HL-60 (cell line): ENCODE measurements at regions not wholly inside any gene's neighbourhood (a gene's known extent, or its start where the extent isn't known, plus 50 kb on each side); places are given as distances from the start of the nearest gene placed in this dataset.

Source experiments
- DNase-seq, 2 experiments: peaks; one replicate each; pipeline ENCODE4 v3.0.0-alpha.2; 2010 to 2020; ENCODE audit warnings: low read depth in 1 of 2, low spot score in 1 of 2
- H3K27ac ChIP-seq: fragments of 250-450 bp; sonication (Bioruptor Pico); replicated peaks from 2 replicates; pipeline ENCODE4 v1.5.1; 2020; ENCODE audit warnings: mild to moderate bottlenecking, moderate library complexity
- H3K27me3 ChIP-seq: fragments of 250-450 bp; sonication (Bioruptor Pico); 2 replicates; pipeline ENCODE4 v1.5.1; 2021; ENCODE audit warnings: mild to moderate bottlenecking, moderate library complexity; ENCODE audit not compliant: insufficient read depth, poor library complexity, severe bottlenecking
- H3K4me3 ChIP-seq: replicated peaks from 2 replicates; pipeline ENCODE4 v1.5.1; 2011; ENCODE audit warnings: mild to moderate bottlenecking, control low read depth, low read length; ENCODE audit not compliant: insufficient read depth
- GABPA ChIP-seq: IDR thresholded peaks from 2 replicates; pipeline ENCODE4 v1.6.1; 2012; ENCODE audit warnings: low read depth
- POLR2AphosphoS5 ChIP-seq: IDR thresholded peaks from 2 replicates; pipeline ENCODE4 v1.6.1; 2012; ENCODE audit warnings: low read depth
- SPI1 ChIP-seq: IDR thresholded peaks from 2 replicates; pipeline ENCODE4 v1.6.1; 2012; ENCODE audit warnings: low read depth, mild to moderate bottlenecking, borderline replicate concordance
- TF ChIP-seq, protein P1 (sequence below): IDR thresholded peaks from 2 replicates; pipeline ENCODE4 v1.6.1; 2012; ENCODE audit warnings: low read depth; ENCODE audit not compliant: insufficient replicate concordance
- TF ChIP-seq, protein P2 (sequence below): IDR thresholded peaks from one replicate; pipeline ENCODE4 v1.5.1; 2011; ENCODE audit warnings: low read length, control low read depth, inconsistent platforms; ENCODE audit not compliant: insufficient read depth

DNA sequence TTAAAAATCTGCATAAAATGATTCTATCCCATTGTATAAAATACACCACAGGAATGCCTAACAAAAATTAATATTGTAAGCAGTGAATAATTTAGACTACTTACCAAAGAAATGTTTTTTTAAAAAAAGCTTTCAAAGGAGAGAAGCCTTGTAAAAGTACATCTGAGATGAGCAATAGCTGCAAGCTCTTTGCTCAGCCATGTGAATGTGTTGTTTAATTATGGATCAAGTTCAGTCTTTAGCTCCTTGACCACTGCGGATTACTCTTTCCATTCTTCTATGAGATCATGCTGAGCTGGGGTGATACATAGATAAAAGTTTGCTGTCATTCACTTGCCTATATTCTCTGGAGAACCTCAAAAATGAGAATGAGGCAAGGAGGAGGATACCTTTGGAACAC is 782.4 kb upstream of the ZNF608 start:
- Histone ChIP-seq H3K27me3 (no peaks in the 10 kb centered on the region), H3K4me3 (no peak overlapping the region), H3K27ac (no peak overlapping the region)
- TF ChIP-seq POLR2AphosphoS5 (no peak), GABPA (no peak)
- TF ChIP-seq, protein P1, sequence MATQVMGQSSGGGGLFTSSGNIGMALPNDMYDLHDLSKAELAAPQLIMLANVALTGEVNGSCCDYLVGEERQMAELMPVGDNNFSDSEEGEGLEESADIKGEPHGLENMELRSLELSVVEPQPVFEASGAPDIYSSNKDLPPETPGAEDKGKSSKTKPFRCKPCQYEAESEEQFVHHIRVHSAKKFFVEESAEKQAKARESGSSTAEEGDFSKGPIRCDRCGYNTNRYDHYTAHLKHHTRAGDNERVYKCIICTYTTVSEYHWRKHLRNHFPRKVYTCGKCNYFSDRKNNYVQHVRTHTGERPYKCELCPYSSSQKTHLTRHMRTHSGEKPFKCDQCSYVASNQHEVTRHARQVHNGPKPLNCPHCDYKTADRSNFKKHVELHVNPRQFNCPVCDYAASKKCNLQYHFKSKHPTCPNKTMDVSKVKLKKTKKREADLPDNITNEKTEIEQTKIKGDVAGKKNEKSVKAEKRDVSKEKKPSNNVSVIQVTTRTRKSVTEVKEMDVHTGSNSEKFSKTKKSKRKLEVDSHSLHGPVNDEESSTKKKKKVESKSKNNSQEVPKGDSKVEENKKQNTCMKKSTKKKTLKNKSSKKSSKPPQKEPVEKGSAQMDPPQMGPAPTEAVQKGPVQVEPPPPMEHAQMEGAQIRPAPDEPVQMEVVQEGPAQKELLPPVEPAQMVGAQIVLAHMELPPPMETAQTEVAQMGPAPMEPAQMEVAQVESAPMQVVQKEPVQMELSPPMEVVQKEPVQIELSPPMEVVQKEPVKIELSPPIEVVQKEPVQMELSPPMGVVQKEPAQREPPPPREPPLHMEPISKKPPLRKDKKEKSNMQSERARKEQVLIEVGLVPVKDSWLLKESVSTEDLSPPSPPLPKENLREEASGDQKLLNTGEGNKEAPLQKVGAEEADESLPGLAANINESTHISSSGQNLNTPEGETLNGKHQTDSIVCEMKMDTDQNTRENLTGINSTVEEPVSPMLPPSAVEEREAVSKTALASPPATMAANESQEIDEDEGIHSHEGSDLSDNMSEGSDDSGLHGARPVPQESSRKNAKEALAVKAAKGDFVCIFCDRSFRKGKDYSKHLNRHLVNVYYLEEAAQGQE, result no peak
- TF ChIP-seq, protein P2, sequence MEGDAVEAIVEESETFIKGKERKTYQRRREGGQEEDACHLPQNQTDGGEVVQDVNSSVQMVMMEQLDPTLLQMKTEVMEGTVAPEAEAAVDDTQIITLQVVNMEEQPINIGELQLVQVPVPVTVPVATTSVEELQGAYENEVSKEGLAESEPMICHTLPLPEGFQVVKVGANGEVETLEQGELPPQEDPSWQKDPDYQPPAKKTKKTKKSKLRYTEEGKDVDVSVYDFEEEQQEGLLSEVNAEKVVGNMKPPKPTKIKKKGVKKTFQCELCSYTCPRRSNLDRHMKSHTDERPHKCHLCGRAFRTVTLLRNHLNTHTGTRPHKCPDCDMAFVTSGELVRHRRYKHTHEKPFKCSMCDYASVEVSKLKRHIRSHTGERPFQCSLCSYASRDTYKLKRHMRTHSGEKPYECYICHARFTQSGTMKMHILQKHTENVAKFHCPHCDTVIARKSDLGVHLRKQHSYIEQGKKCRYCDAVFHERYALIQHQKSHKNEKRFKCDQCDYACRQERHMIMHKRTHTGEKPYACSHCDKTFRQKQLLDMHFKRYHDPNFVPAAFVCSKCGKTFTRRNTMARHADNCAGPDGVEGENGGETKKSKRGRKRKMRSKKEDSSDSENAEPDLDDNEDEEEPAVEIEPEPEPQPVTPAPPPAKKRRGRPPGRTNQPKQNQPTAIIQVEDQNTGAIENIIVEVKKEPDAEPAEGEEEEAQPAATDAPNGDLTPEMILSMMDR, result no peak
- no peak for DNase-seq

DNA sequence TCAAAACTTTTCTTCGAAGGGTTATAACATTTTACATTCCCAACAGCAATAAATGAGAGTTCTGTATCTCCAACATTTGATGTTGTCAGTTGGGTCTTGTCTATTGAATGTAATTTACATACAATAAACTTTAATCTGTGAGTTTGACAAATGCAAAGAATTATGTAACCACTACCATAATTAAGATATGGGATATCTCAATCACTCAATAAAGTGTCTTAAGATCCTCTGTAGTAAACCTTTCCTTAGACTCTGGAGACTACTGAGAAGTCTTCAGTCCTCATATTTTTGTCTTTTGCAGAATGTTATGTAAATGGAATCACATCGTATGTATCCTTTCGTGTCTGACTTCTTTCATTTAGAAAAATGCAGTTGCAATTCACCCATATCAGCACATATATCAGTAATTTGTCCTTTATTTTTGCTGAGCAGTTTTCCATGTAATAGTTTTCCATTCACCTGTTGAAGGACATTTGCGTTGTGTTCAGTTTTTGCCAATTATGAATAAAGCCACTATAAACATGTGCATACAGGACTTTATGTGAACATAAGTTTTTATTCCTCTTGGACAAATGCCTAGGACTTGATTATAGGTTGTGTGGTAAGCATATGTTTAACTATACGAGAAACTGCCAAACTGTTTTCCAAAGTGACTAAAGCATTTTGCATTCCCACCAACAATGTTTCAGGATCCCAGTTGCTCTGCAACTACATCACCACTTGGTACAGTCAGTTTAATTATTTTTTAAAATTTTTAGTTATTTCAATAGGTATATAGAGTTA is 784.6 kb upstream of the ZNF608 start:
- Histone ChIP-seq H3K4me3 (no peak overlapping the region), H3K27ac (no peak overlapping the region), H3K27me3 (no peaks in the 10 kb centered on the region)
- DNase-seq, result no peak
- TF ChIP-seq SPI1, result no peak

DNA sequence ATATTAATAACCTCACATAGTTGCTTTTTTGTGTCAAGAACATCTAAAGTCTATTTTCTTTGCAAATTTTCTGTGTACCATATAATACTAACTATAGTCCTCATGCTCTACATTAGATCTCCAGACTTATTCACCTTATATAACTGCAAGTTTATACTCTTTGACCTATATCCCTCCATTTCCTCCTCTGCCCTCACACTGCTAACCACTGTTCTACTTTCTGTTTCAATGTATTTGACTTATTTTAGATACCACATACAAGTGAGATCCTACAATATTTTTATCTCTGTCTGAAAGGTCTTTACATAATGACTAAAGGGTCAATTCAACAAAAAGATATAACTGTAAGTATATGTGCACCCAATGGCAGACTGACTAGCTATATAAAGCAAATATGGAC is 789.7 kb upstream of the ZNF608 start:
- no peak for DNase-seq
- TF ChIP-seq, protein P2, result no peak
- TF ChIP-seq SPI1 (no peak), GABPA (no peak), POLR2AphosphoS5 (no peak)
- H3K27ac ChIP-seq, result no peak overlapping the region

DNA sequence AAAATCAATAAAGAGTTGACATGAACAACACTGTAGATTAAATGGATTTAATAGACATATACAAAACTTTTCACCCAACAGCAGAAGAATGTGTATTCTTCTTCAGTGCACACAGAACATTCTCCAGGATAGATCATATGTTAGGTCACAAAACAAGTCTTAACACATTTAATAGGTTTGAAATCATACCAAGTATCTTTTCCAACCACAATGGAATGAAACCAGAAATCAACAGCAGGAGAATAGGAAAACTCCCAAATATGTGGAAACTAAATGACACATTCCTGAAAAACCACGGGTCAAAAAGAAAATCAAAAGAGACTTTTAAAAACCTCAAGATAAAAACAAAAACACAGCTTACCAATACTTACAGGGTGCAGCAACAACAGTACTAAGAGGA is 790.1 kb upstream of the ZNF608 start:
- H3K27ac ChIP-seq, result no peak overlapping the region
- H3K27me3 ChIP-seq, result no peaks in the 10 kb centered on the region
- H3K4me3 ChIP-seq, result no peak overlapping the region
- DNase-seq, result no peak
- TF ChIP-seq GABPA (no peak), SPI1 (no peak), POLR2AphosphoS5 (no peak)
- TF ChIP-seq, protein P1, result no peak
- TF ChIP-seq, protein P2, result no peak

More for the DNA sequence above, 789.7 kb upstream of the ZNF608 start:
- Histone ChIP-seq H3K27me3 (no peaks in the 10 kb centered on the region), H3K4me3 (no peak overlapping the region)
